GM12892 (cell line): ENCODE measurements at regions not wholly inside any gene's neighbourhood (a gene's known extent, or its start where the extent isn't known, plus 50 kb on each side); places are given as distances from the start of the nearest gene placed in this dataset.

Source experiments
- POLR2A ChIP-seq: IDR thresholded peaks from 2 replicates; pipeline ENCODE4 v1.6.1; 2011; ENCODE audit warnings: low read depth, low read length, control low read depth
- POLR2AphosphoS5 ChIP-seq: IDR thresholded peaks from 2 replicates; pipeline ENCODE4 v1.6.1; 2011; ENCODE audit warnings: low read depth, low read length, control low read depth
- TAF1 ChIP-seq: IDR thresholded peaks from 2 replicates; pipeline ENCODE4 v1.6.1; 2011; ENCODE audit warnings: low read depth, mild to moderate bottlenecking, control low read depth, low read length, borderline replicate concordance

GRCh38 chr2:88810488-88810887, 119.0 kb downstream of the RPIA start:
- TF ChIP-seq POLR2A (no peak), TAF1 (no peak), POLR2AphosphoS5 (no peak)
